H1 (cell line): ENCODE measurements at regions not wholly inside any gene's neighbourhood (a gene's known extent, or its start where the extent isn't known, plus 50 kb on each side); places are given as distances from the start of the nearest gene placed in this dataset.

Source experiments
- CTCF ChIA-PET: fragments of 300-600 bp; sonication (Branson Sonifier 250); formaldehyde crosslinking; loops from one replicate; lab custom pipeline; 2021; ENCODE audit not compliant: partially characterized antibody; lab: Charles Lee
- POLR2A ChIA-PET: fragments of 300-600 bp; sonication (Branson Sonifier 250); formaldehyde crosslinking; loops from one replicate; lab custom pipeline; 2021; ENCODE audit warnings: inconsistent platforms; ENCODE audit not compliant: partially characterized antibody; lab: Charles Lee
- DNase-seq, 2 experiments: peaks; one replicate each; pipeline versions ENCODE4 v3.0.0 to v3.0.0-alpha.2; 2010 to 2022; ENCODE audit warnings: low spot score in 2 of 2, low read depth in 1 of 2, mixed read lengths in 1 of 2
- FAIRE-seq: peaks from 2 replicates; lab custom pipeline; 2011; peaks lifted over from hg19 to GRCh38; lab: Jason Lieb, UNC
- H2AFZ ChIP-seq: 2 replicates; pipeline ENCODE4 v1.8.1; 2012; ENCODE audit warnings: low read length, inconsistent platforms
- H2AK5ac ChIP-seq: 2 replicates; pipeline ENCODE4 v1.6.1; 2013; ENCODE audit warnings: low read depth, low read length
- H2BK120ac ChIP-seq: replicated peaks from 2 replicates; pipeline ENCODE3; 2013; ENCODE audit warnings: low read depth, low read length, inconsistent platforms
- H2BK12ac ChIP-seq: 2 replicates; pipeline ENCODE4 v1.6.1; 2013; ENCODE audit warnings: low read depth, low read length
- H2BK15ac ChIP-seq: 2 replicates; pipeline ENCODE4 v1.6.1; 2013; ENCODE audit warnings: low read length
- H2BK20ac ChIP-seq: 2 replicates; pipeline ENCODE4 v1.6.1; 2013; ENCODE audit warnings: low read length
- H2BK5ac ChIP-seq: 2 replicates; pipeline ENCODE4 v1.6.1; 2013; ENCODE audit warnings: low read depth, low read length
- H3K14ac ChIP-seq: 2 replicates; pipeline ENCODE4 v1.6.1; 2013; ENCODE audit warnings: inconsistent platforms; ENCODE audit not compliant: insufficient read length
- H3K18ac ChIP-seq: 2 replicates; pipeline ENCODE4 v1.6.1; 2013; ENCODE audit warnings: low read length; ENCODE audit errors: extremely low read depth
- H3K23ac ChIP-seq: 2 replicates; pipeline ENCODE4 v1.6.1; 2013; ENCODE audit warnings: inconsistent platforms; ENCODE audit not compliant: insufficient read length
- H3K23me2 ChIP-seq: 2 replicates; pipeline ENCODE4 v1.6.1; 2013; ENCODE audit warnings: low read depth, low read length
- H3K27ac ChIP-seq: 2 replicates; pipeline ENCODE4 v1.6.1; 2011; ENCODE audit warnings: low read depth, low read length, inconsistent platforms
- H3K27me3 ChIP-seq, 4 experiments: replicated peaks in 1 of 4; 1 replicate in 1 of 4; 2 replicates in 3 of 4; pipeline versions ENCODE4 v1.6.1 to v1.8.1; 2011 to 2013; ENCODE audit warnings: low read length in 3 of 4, mild to moderate bottlenecking in 3 of 4, inconsistent platforms in 2 of 4, mixed read lengths in 2 of 4, moderate library complexity in 1 of 4; ENCODE audit not compliant: control insufficient read depth in 3 of 4, insufficient read depth in 3 of 4; ENCODE audit errors: extremely low read depth in 1 of 4
- H3K36me3 ChIP-seq, 4 experiments: 2 replicates each; pipeline versions ENCODE4 v1.6.1 to v1.8.1; 2011 to 2013; ENCODE audit warnings: mild to moderate bottlenecking in 4 of 4, low read length in 3 of 4, moderate library complexity in 2 of 4, control low read depth in 1 of 4, inconsistent platforms in 1 of 4; ENCODE audit not compliant: insufficient read depth in 4 of 4, control insufficient read depth in 2 of 4
- H3K4ac ChIP-seq: replicated peaks from 2 replicates; pipeline ENCODE3; 2013; ENCODE audit warnings: low read length, low read depth, mixed read lengths, inconsistent platforms; ENCODE audit not compliant: insufficient read length
- H3K4me1 ChIP-seq, 4 experiments: replicated peaks in 1 of 4; 1 replicate in 1 of 4; 2 replicates in 3 of 4; pipeline versions ENCODE4 v1.6.1 to v1.8.1; 2011 to 2013; ENCODE audit warnings: low read length in 3 of 4, inconsistent platforms in 2 of 4, mixed read lengths in 1 of 4; ENCODE audit not compliant: insufficient read depth in 4 of 4, control insufficient read depth in 3 of 4
- H3K4me2 ChIP-seq, 2 experiments: 2 replicates each; pipeline versions ENCODE4 v1.6.1 to v1.8.1; 2011 to 2013; ENCODE audit warnings: low read depth in 2 of 2, low read length in 2 of 2, control low read depth in 1 of 2, inconsistent platforms in 1 of 2, mild to moderate bottlenecking in 1 of 2; ENCODE audit not compliant: insufficient read depth in 1 of 2
- H3K4me3 ChIP-seq, 4 experiments: fragments of 200-600, 300-600 bp in 1 of 4; sonication (generic), shearing (Covaris generic), sonication (Bioruptor Twin) in 1 of 4; 2 replicates each; pipeline versions ENCODE4 v1.5.1 to v1.8.1; 2011 to 2016; ENCODE audit warnings: low read length in 4 of 4, low read depth in 3 of 4, control low read depth in 2 of 4, inconsistent platforms in 2 of 4, mild to moderate bottlenecking in 2 of 4, mixed read lengths in 1 of 4, moderate library complexity in 1 of 4; ENCODE audit not compliant: insufficient read depth in 2 of 4; ENCODE audit errors: extremely low read depth in 1 of 4
- H3K56ac ChIP-seq: replicated peaks from 2 replicates; pipeline ENCODE3; 2013; ENCODE audit warnings: low read depth, mild to moderate bottlenecking, mixed read lengths, low read length, inconsistent platforms; ENCODE audit not compliant: insufficient read length
- H3K79me1 ChIP-seq: 2 replicates; pipeline ENCODE4 v1.6.1; 2013; ENCODE audit warnings: low read depth, low read length, control low read depth
- H3K79me2 ChIP-seq, 2 experiments: 2 replicates each; pipeline versions ENCODE4 v1.6.1 to v1.8.1; 2012 to 2013; ENCODE audit warnings: low read length in 2 of 2, mild to moderate bottlenecking in 2 of 2, inconsistent platforms in 1 of 2; ENCODE audit not compliant: insufficient read depth in 2 of 2, control insufficient read depth in 1 of 2
- H3K9ac ChIP-seq, 4 experiments: replicated peaks in 1 of 4; 1 replicate in 1 of 4; 2 replicates in 3 of 4; pipeline versions ENCODE4 v1.6.1 to v1.8.1; 2011 to 2013; ENCODE audit warnings: low read depth in 3 of 4, low read length in 3 of 4, control low read depth in 2 of 4, mild to moderate bottlenecking in 2 of 4, moderate library complexity in 2 of 4, inconsistent platforms in 1 of 4; ENCODE audit errors: extremely low read depth in 1 of 4
- H3K9me3 ChIP-seq, 2 experiments: 2 replicates each; pipeline versions ENCODE4 v1.6.1 to v1.8.1; 2012 to 2013; ENCODE audit warnings: mild to moderate bottlenecking in 2 of 2, moderate library complexity in 2 of 2, control low read depth in 1 of 2, inconsistent platforms in 1 of 2, low read depth in 1 of 2, low read length in 1 of 2, mixed read lengths in 1 of 2; ENCODE audit not compliant: insufficient read depth in 2 of 2
- H4K20me1 ChIP-seq, 2 experiments: replicated peaks in 1 of 2; 2 replicates each; pipeline versions ENCODE3 to v1.8.1; 2011 to 2013; ENCODE audit warnings: inconsistent platforms in 2 of 2, low read length in 2 of 2, mild to moderate bottlenecking in 1 of 2; ENCODE audit not compliant: insufficient read depth in 2 of 2, control insufficient read depth in 1 of 2
- H4K5ac ChIP-seq: 2 replicates; pipeline ENCODE4 v1.6.1; 2013; ENCODE audit warnings: low read length, low read depth, mixed read lengths, inconsistent platforms; ENCODE audit not compliant: insufficient read length
- H4K8ac ChIP-seq: 2 replicates; pipeline ENCODE4 v1.8.0; 2013; ENCODE audit warnings: mild to moderate bottlenecking, moderate library complexity, low read length, inconsistent platforms; ENCODE audit not compliant: insufficient read depth; ENCODE audit errors: extremely low read depth
- H4K91ac ChIP-seq: replicated peaks from 2 replicates; pipeline ENCODE3; 2013; ENCODE audit warnings: low read length, mixed read lengths, inconsistent platforms; ENCODE audit not compliant: insufficient read length
- BRCA1 ChIP-seq: IDR thresholded peaks from 2 replicates; pipeline ENCODE4 v1.6.1; 2012; ENCODE audit warnings: low read depth, low read length, improper control_type of control experiment
- CBX5 ChIP-seq: fragments of 300-800, 300-1000 bp; sonication (generic); IDR thresholded peaks from 2 replicates; pipeline ENCODE4 v1.7.1; 2016; ENCODE audit warnings: antibody characterized with exemption, low read length, low read depth
- CHD2 ChIP-seq: IDR thresholded peaks from 2 replicates; pipeline ENCODE4 v1.6.1; 2012; ENCODE audit warnings: low read length, improper control_type of control experiment
- JUN ChIP-seq: IDR thresholded peaks from 2 replicates; pipeline ENCODE4 v1.6.1; 2011; ENCODE audit warnings: low read depth, mild to moderate bottlenecking, improper control_type of control experiment, low read length
- NANOG ChIP-seq: IDR thresholded peaks from 2 replicates; pipeline ENCODE4 v1.6.1; 2011; ENCODE audit warnings: low read length, low read depth, mild to moderate bottlenecking, inconsistent platforms; ENCODE audit not compliant: insufficient read depth, poor library complexity, severe bottlenecking
- POLR2A ChIP-seq, 2 experiments: IDR thresholded peaks; 1 replicate in 1 of 2; 2 replicates in 1 of 2; pipeline ENCODE4 v1.6.1; 2011; ENCODE audit warnings: low read depth in 2 of 2, low read length in 2 of 2, mild to moderate bottlenecking in 2 of 2; ENCODE audit errors: control extremely low read depth in 1 of 2
- RNF2 ChIP-seq: fragments of 200-900, 300-1000 bp; sonication (generic); IDR thresholded peaks from 2 replicates; pipeline ENCODE4 v1.7.1; 2016; ENCODE audit warnings: borderline replicate concordance, low read depth, mild to moderate bottlenecking, antibody characterized with exemption, low read length; ENCODE audit not compliant: poor library complexity, severe bottlenecking; ENCODE audit errors: missing control alignments
- SIN3A ChIP-seq, 2 experiments: IDR thresholded peaks in 1 of 2; conservative IDR thresholded peaks in 1 of 2; 2 replicates each; pipeline ENCODE4 v1.6.1; 2011 to 2012; ENCODE audit warnings: low read length in 2 of 2, improper control_type of control experiment in 1 of 2, low read depth in 1 of 2, mild to moderate bottlenecking in 1 of 2
- YY1 ChIP-seq: IDR thresholded peaks from 2 replicates; pipeline ENCODE4 v1.6.1; 2011; ENCODE audit warnings: low read depth, mild to moderate bottlenecking, low read length
- WGBS, 2 experiments: shearing (Covaris generic) in 1 of 2; methylation state at CpG; one replicate each; pipeline versions ENCODE4 v1.1.6 to v1.1.7; 2013 to 2015; ENCODE audit warnings: low lambda C conversion rate in 2 of 2, mixed read lengths in 2 of 2, inconsistent platforms in 1 of 2, low coverage in 1 of 2, missing lambda C conversion rate in 1 of 2; ENCODE audit not compliant: insufficient replicate concordance in 2 of 2, insufficient coverage in 1 of 2, insufficient read length in 1 of 2; ENCODE audit errors: extremely low coverage in 1 of 2, missing lambda C conversion rate in 1 of 2; 5-methylcytosine and 5-hydroxymethylcytosine counted together

DNA sequence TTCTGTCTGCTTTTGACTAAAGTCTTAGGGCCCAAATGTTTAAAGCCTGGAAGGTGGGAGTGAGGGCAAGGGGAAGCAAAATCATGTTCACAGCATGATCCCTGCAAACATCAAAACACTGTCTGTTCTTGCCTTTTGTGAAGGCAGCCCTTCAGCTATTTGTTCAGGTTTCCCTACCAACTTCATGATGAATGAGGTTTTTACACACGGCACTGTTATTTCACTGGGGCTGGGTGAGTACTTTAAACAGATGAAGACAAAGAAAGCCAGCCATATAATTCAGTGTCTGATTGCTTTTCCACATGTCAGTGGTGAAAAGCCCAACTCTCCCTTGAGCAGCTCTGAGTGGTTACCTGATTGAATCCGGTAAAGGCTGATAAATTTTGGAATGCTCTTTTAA, 224.7 kb upstream of the GRAMD2B start:
- H3K36me3 ChIP-seq = no peaks in the 10 kb centered on the region
- H3K9ac ChIP-seq = no peak overlapping the region
- H3K4ac ChIP-seq = no peak overlapping the region
- H3K9me3 ChIP-seq = no peaks in the 10 kb centered on the region
- no peak overlapping the region for H4K91ac ChIP-seq
- no peak overlapping the region for H2BK15ac ChIP-seq
- no peak overlapping the region for H2BK20ac ChIP-seq
- no peak overlapping the region for H3K27ac ChIP-seq
- H3K27me3 ChIP-seq = no peaks in the 10 kb centered on the region
- no peak overlapping the region for H3K4me3 ChIP-seq
- DNase-seq (no peak), FAIRE-seq (no peak)
- CTCF ChIA-PET = interaction anchor here (0.7 kb wide), 1 partner anchor 36 kb away, joined by 3 read pairs; no protein-coding TSS in a partner anchor
- H3K23ac ChIP-seq = no peak overlapping the region
- no peak overlapping the region for H2BK12ac ChIP-seq
- 72% methylated on average over 2 of the region's 2 CpGs; no CpG with 5 or more reads in 1 of the 2 experiments for WGBS, 2 experiments
- H3K23me2 ChIP-seq = no peaks in the 10 kb centered on the region
- no peak overlapping the region for H2BK120ac ChIP-seq
- H2AK5ac ChIP-seq = no peak overlapping the region
- H3K4me2 ChIP-seq = no peak overlapping the region
- no peaks in the 10 kb centered on the region for H3K79me1 ChIP-seq
- H3K18ac ChIP-seq = no peak overlapping the region
- H4K20me1 ChIP-seq = no peaks in the 10 kb centered on the region
- no peaks in the 10 kb centered on the region for H3K79me2 ChIP-seq
- TF ChIP-seq JUN (no peak), CHD2 (no peak), SIN3A (conservative IDR thresholded peaks at IDR 0.05 in 1 of 2, IDR thresholded peaks at IDR 0.05 in 1 of 2; ENCODE audit: low read depth in 1 of 2, low read length in 2 of 2) (no peak), POLR2A (IDR thresholded peaks at IDR 0.05; ENCODE audit: control extremely low read depth in 1 of 2, low read depth in 2 of 2, low read length in 2 of 2) (no peak), CBX5 (no peak), NANOG (no peak), RNF2 (no peak), YY1 (no peak), BRCA1 (no peak)
- H2AFZ ChIP-seq = peak overlapping the region; percentile 28; the same call in 1 of the 2 replicates
- POLR2A ChIA-PET = no interaction called here
- no peaks in the 10 kb centered on the region for H3K4me1 ChIP-seq
- H3K56ac ChIP-seq = no peak overlapping the region
- H3K14ac ChIP-seq = no peak overlapping the region
- H4K8ac ChIP-seq = no peak overlapping the region
- no peak overlapping the region for H2BK5ac ChIP-seq
- no peak overlapping the region for H4K5ac ChIP-seq
